ENCODE measurements at regions not wholly inside any gene's neighbourhood (a gene's known extent, or its start where the extent isn't known, plus 50 kb on each side); places are given as distances from the start of the nearest gene placed in this dataset.

DNA sequence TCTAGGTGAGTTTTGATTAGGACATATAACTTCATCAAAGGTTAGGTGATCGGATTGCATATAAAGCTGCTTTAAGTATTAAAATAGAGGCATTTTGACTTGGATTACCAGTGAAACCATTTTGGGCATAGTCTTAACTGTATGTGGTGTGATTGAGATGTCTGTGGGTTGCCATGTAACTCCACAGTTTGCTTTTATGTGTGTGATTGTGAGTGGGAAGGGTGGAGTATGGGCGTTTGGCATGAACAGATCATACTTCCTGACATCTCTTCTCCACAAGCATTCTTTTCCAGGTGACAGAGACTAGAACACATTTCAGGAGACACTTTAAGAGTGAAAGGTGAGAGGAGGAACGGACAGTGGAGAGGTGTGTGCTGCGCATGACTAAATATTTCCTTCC is 136.1 kb downstream of the CEP135 start:
- ChIA-PET POLR2A (no interaction called here), CTCF (no interaction called here)
- Histone ChIP-seq H4K20me1 (ENCODE audit: insufficient read depth) (no peaks in the 10 kb centered on the region), H3K27me3 (ENCODE audit: insufficient read depth) (no peaks in the 10 kb centered on the region), H2AFZ (ENCODE audit: low read depth) (no peak overlapping the region), H3K9me3 (no peaks in the 10 kb centered on the region), H3F3A (replicated peaks; ENCODE audit: insufficient read depth) (no peaks in the 10 kb centered on the region), H3K4me3 (ENCODE audit: low read depth in 2 of 2, low read length in 1 of 2) (no peak overlapping the region), H3K4me2 (no peak overlapping the region), H3K4me1 (ENCODE audit: control insufficient read depth in 1 of 2, insufficient read depth in 2 of 2, low read depth in 1 of 2, low read length in 1 of 2) (peaks cover 0 to 13% of the 10 kb centered on the region in 2 experiments; a peak in 2 of 4 replicates), H3K27ac (ENCODE audit: low read depth in 2 of 2, low read length in 1 of 2) (no peak overlapping the region), H3K9me2 (no peaks in the 10 kb centered on the region), H3K9ac (no peak overlapping the region), H3K36me3 (replicated peaks in 1 of 2; ENCODE audit: control insufficient read depth in 1 of 2, insufficient read depth in 2 of 2, low read length in 1 of 2) (no peaks in the 10 kb centered on the region), H3K79me2 (ENCODE audit: insufficient read depth) (no peaks in the 10 kb centered on the region; the same call in 1 of the 2 replicates)
- DNase-seq = no peak
- TF ChIP-seq USF1 (IDR thresholded peaks at IDR 0.05; ENCODE audit: borderline replicate concordance, low read depth) (no peak), FOSL2 (IDR thresholded peaks at IDR 0.05; ENCODE audit: borderline replicate concordance, low read depth) (no peak), JUND (IDR thresholded peaks at IDR 0.05) (no peak), FOXJ3 (CRISPR knock-in tag; IDR thresholded peaks at IDR 0.05) (no peak), CHD2 (IDR thresholded peaks at IDR 0.05; ENCODE audit: low read length, partially characterized antibody) (no peak), SMC3 (IDR thresholded peaks at IDR 0.05; ENCODE audit: low read depth, low read length) (no peak), MEF2A (IDR thresholded peaks at IDR 0.05; ENCODE audit: borderline replicate concordance, low read depth) (no peak), NFIC (IDR thresholded peaks at IDR 0.05; ENCODE audit: borderline replicate concordance) (no peak), POLR2AphosphoS5 (IDR thresholded peaks at IDR 0.05; ENCODE audit: low read depth, low read length) (no peak), SIN3A (IDR thresholded peaks at IDR 0.05; ENCODE audit: borderline replicate concordance, low read depth, low read length) (no peak), CTCF (IDR thresholded peaks at IDR 0.05) (no peak), ELF1 (IDR thresholded peaks at IDR 0.05) (no peak), RFX5 (IDR thresholded peaks at IDR 0.05; ENCODE audit: low read length) (no peak)
- TF ChIP-seq, protein P1, sequence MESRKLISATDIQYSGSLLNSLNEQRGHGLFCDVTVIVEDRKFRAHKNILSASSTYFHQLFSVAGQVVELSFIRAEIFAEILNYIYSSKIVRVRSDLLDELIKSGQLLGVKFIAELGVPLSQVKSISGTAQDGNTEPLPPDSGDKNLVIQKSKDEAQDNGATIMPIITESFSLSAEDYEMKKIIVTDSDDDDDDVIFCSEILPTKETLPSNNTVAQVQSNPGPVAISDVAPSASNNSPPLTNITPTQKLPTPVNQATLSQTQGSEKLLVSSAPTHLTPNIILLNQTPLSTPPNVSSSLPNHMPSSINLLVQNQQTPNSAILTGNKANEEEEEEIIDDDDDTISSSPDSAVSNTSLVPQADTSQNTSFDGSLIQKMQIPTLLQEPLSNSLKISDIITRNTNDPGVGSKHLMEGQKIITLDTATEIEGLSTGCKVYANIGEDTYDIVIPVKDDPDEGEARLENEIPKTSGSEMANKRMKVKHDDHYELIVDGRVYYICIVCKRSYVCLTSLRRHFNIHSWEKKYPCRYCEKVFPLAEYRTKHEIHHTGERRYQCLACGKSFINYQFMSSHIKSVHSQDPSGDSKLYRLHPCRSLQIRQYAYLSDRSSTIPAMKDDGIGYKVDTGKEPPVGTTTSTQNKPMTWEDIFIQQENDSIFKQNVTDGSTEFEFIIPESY (IDR thresholded peaks at IDR 0.05; ENCODE audit: borderline replicate concordance, low read depth) = no peak
- WGBS (ENCODE audit: low lambda C conversion rate) = 87% methylated on average over 4 of the region's 4 CpGs

Small RNA genes in the stretch of these regions (small RNA-seq; reads per million reads assigned to genes)
- 0 reads per million in 7 experiments for gene RNA5SP161
